K562 (cell line): ENCODE measurements at regions not wholly inside any gene's neighbourhood (a gene's known extent, or its start where the extent isn't known, plus 50 kb on each side); places are given as distances from the start of the nearest gene placed in this dataset.

ENCODE experiments used
- ELF2 ChIP-seq: fragments of 250-450 bp; sonication (Bioruptor Pico); IDR thresholded peaks from 2 replicates; pipeline ENCODE4 v1.5.0; 2021; ENCODE audit warnings: mild to moderate bottlenecking
- FOXA1 ChIP-seq: fragments of 450-650 bp; IDR thresholded peaks from 2 replicates; pipeline ENCODE4 v1.6.1; 2016; ENCODE audit warnings: mild to moderate bottlenecking, borderline replicate concordance
- FOXM1 ChIP-seq, 2 experiments: fragments of 450-650 bp in 1 of 2; sonication (generic) in 1 of 2; formaldehyde crosslinking in 1 of 2; IDR thresholded peaks; 2 replicates each; pipeline versions ENCODE4 v1.6.1 to v1.9.0; 2017 to 2022; ENCODE audit warnings: low read depth in 2 of 2, mild to moderate bottlenecking in 2 of 2, missing genetic modification reagents in 1 of 2, moderate library complexity in 1 of 2
- GABPB1 ChIP-seq: sonication (generic); formaldehyde crosslinking; IDR thresholded peaks from 2 replicates; pipeline ENCODE4 v1.8.0; 2022; ENCODE audit warnings: mild to moderate bottlenecking, missing genetic modification reagents
- PML ChIP-seq: IDR thresholded peaks from 2 replicates; pipeline ENCODE4 v1.6.1; 2012; ENCODE audit warnings: low read length, inconsistent platforms
- RBBP5 ChIP-seq: fragments of 200-600 bp; sonication (generic); IDR thresholded peaks from 2 replicates; pipeline ENCODE4 v1.6.1; 2012; ENCODE audit warnings: borderline replicate concordance, mild to moderate bottlenecking, low read length, control low read depth, inconsistent platforms; ENCODE audit not compliant: insufficient read depth, poor library complexity, severe bottlenecking
- RFX5 ChIP-seq: IDR thresholded peaks from 2 replicates; pipeline ENCODE4 v1.6.1; 2011; ENCODE audit warnings: low read depth, mild to moderate bottlenecking, improper control_type of control experiment, low read length
- RFX7 ChIP-seq: fragments of 250-450 bp; sonication (Bioruptor Pico); IDR thresholded peaks from 2 replicates; pipeline ENCODE4 v1.5.1; 2021; ENCODE audit warnings: mild to moderate bottlenecking
- TCF3 ChIP-seq: sonication (generic); formaldehyde crosslinking; IDR thresholded peaks from 2 replicates; pipeline ENCODE4 v1.4.0; 2020; ENCODE audit warnings: mild to moderate bottlenecking, missing genetic modification reagents
- THRAP3 ChIP-seq: fragments of 450-650 bp; IDR thresholded peaks from 2 replicates; pipeline ENCODE4 v1.6.1; 2016; ENCODE audit warnings: mild to moderate bottlenecking, inconsistent platforms, borderline replicate concordance
- TRIM24 ChIP-seq, 2 experiments: fragments of 450-650 bp; IDR thresholded peaks; 2 replicates each; pipeline ENCODE4 v1.6.1; 2016
- ZFP1 ChIP-seq: fragments of 450-650 bp; formaldehyde crosslinking; IDR thresholded peaks from 2 replicates; pipeline ENCODE4 v1.4.0; 2020; ENCODE audit warnings: mild to moderate bottlenecking, mixed read lengths
- ZNF282 ChIP-seq: sonication (generic); formaldehyde crosslinking; IDR thresholded peaks from 2 replicates; pipeline ENCODE4 v1.8.1; 2023; ENCODE audit warnings: missing genetic modification reagents
- ZNF445 ChIP-seq: fragments of 250-450 bp; sonication (Bioruptor Pico); IDR thresholded peaks from 2 replicates; pipeline ENCODE4 v1.4.0; 2020; ENCODE audit warnings: low read depth, mild to moderate bottlenecking, moderate library complexity
- ZNF77 ChIP-seq: fragments of 250-450 bp; sonication (Bioruptor Pico); IDR thresholded peaks from 2 replicates; pipeline ENCODE4 v1.5.0; 2020
- TF ChIP-seq, protein P1 (sequence below): fragments of 250-450 bp; sonication (Bioruptor Pico); IDR thresholded peaks from 2 replicates; pipeline ENCODE4 v1.5.0; 2021; ENCODE audit warnings: mild to moderate bottlenecking, borderline replicate concordance
- TF ChIP-seq, protein P2 (sequence below): fragments of 450-650 bp; IDR thresholded peaks from 2 replicates; pipeline ENCODE4 v1.6.1; 2017; ENCODE audit warnings: mild to moderate bottlenecking, moderate library complexity
- TF ChIP-seq, protein P3 (sequence below): fragments of 250-450 bp; sonication (Bioruptor Pico); IDR thresholded peaks from 2 replicates; pipeline ENCODE4 v1.9.0; 2021; ENCODE audit warnings: mild to moderate bottlenecking, inconsistent platforms
- TF ChIP-seq, protein P4 (sequence below): fragments of 250-450 bp; sonication (Bioruptor Pico); IDR thresholded peaks from 2 replicates; pipeline ENCODE4 v1.4.0; 2020; ENCODE audit warnings: mild to moderate bottlenecking
- TF ChIP-seq, protein P5 (sequence below): fragments of 450-650 bp; IDR thresholded peaks from 2 replicates; pipeline ENCODE4 v1.6.1; 2016; ENCODE audit warnings: mild to moderate bottlenecking

DNA sequence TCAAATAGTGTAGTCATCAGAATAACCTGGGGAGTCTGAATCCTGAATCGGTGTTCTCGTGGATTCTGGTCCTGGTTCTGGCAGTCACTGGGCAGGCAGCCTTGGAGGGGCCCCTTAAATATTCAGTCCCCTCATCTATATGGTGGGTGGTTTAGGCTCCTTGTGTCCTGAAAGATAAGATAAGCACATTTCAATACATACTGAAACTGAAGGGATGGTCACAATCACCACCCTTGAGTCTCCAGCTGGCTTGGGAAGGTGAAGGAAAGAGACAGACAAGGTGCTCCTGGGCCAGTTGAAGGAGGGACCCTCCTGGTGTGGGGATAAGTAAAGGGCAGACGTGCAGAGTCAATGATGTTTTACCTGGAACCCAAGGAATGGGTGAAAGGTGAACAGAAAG, 146.7 kb downstream of the CXCL12 start (continued):
- no peak for TF ChIP-seq RFX7
- TF ChIP-seq RFX5, result no peak
- peak; percentile 67 for TF ChIP-seq PML
- no peak for TF ChIP-seq ZNF445
- TF ChIP-seq, protein P1, sequence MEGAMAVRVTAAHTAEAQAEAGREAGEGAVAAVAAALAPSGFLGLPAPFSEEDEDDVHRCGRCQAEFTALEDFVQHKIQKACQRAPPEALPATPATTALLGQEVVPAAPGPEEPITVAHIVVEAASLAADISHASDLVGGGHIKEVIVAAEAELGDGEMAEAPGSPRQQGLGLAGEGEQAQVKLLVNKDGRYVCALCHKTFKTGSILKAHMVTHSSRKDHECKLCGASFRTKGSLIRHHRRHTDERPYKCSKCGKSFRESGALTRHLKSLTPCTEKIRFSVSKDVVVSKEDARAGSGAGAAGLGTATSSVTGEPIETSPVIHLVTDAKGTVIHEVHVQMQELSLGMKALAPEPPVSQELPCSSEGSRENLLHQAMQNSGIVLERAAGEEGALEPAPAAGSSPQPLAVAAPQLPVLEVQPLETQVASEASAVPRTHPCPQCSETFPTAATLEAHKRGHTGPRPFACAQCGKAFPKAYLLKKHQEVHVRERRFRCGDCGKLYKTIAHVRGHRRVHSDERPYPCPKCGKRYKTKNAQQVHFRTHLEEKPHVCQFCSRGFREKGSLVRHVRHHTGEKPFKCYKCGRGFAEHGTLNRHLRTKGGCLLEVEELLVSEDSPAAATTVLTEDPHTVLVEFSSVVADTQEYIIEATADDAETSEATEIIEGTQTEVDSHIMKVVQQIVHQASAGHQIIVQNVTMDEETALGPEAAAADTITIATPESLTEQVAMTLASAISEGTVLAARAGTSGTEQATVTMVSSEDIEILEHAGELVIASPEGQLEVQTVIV (CRISPR knock-in tag), result no peak
- no peak for TF ChIP-seq ELF2 (CRISPR knock-in tag)
- 0 out of 4 replicates have a peak, but pooled peaks have one; percentile 22 to 42 for TF ChIP-seq TRIM24 (IDR thresholded peaks at IDR 0.05)
- TF ChIP-seq, protein P2, sequence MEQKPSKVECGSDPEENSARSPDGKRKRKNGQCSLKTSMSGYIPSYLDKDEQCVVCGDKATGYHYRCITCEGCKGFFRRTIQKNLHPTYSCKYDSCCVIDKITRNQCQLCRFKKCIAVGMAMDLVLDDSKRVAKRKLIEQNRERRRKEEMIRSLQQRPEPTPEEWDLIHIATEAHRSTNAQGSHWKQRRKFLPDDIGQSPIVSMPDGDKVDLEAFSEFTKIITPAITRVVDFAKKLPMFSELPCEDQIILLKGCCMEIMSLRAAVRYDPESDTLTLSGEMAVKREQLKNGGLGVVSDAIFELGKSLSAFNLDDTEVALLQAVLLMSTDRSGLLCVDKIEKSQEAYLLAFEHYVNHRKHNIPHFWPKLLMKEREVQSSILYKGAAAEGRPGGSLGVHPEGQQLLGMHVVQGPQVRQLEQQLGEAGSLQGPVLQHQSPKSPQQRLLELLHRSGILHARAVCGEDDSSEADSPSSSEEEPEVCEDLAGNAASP, result no peak
- no peak for TF ChIP-seq RBBP5
- TF ChIP-seq, protein P3, sequence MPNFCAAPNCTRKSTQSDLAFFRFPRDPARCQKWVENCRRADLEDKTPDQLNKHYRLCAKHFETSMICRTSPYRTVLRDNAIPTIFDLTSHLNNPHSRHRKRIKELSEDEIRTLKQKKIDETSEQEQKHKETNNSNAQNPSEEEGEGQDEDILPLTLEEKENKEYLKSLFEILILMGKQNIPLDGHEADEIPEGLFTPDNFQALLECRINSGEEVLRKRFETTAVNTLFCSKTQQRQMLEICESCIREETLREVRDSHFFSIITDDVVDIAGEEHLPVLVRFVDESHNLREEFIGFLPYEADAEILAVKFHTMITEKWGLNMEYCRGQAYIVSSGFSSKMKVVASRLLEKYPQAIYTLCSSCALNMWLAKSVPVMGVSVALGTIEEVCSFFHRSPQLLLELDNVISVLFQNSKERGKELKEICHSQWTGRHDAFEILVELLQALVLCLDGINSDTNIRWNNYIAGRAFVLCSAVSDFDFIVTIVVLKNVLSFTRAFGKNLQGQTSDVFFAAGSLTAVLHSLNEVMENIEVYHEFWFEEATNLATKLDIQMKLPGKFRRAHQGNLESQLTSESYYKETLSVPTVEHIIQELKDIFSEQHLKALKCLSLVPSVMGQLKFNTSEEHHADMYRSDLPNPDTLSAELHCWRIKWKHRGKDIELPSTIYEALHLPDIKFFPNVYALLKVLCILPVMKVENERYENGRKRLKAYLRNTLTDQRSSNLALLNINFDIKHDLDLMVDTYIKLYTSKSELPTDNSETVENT (CRISPR knock-in tag), result no peak
- TF ChIP-seq THRAP3, result no peak
- TF ChIP-seq, protein P4, sequence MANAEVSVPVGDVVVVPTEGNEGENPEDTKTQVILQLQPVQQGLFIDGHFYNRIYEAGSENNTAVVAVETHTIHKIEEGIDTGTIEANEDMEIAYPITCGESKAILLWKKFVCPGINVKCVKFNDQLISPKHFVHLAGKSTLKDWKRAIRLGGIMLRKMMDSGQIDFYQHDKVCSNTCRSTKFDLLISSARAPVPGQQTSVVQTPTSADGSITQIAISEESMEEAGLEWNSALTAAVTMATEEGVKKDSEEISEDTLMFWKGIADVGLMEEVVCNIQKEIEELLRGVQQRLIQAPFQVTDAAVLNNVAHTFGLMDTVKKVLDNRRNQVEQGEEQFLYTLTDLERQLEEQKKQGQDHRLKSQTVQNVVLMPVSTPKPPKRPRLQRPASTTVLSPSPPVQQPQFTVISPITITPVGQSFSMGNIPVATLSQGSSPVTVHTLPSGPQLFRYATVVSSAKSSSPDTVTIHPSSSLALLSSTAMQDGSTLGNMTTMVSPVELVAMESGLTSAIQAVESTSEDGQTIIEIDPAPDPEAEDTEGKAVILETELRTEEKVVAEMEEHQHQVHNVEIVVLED, result no peak
- TF ChIP-seq TCF3 (CRISPR knock-in tag), result no peak
- TF ChIP-seq FOXM1 (IDR thresholded peaks at IDR 0.05; ENCODE audit: low read depth), result peak; percentile 19; the same call in 1 of the 2 replicates
- TF ChIP-seq FOXM1 (CRISPR knock-in tag; IDR thresholded peaks at IDR 0.05; ENCODE audit: low read depth), result no peak
- no peak for TF ChIP-seq ZNF282 (CRISPR knock-in tag)
- no peak for TF ChIP-seq ZFP1
- no peak for TF ChIP-seq FOXA1
- TF ChIP-seq, protein P5, sequence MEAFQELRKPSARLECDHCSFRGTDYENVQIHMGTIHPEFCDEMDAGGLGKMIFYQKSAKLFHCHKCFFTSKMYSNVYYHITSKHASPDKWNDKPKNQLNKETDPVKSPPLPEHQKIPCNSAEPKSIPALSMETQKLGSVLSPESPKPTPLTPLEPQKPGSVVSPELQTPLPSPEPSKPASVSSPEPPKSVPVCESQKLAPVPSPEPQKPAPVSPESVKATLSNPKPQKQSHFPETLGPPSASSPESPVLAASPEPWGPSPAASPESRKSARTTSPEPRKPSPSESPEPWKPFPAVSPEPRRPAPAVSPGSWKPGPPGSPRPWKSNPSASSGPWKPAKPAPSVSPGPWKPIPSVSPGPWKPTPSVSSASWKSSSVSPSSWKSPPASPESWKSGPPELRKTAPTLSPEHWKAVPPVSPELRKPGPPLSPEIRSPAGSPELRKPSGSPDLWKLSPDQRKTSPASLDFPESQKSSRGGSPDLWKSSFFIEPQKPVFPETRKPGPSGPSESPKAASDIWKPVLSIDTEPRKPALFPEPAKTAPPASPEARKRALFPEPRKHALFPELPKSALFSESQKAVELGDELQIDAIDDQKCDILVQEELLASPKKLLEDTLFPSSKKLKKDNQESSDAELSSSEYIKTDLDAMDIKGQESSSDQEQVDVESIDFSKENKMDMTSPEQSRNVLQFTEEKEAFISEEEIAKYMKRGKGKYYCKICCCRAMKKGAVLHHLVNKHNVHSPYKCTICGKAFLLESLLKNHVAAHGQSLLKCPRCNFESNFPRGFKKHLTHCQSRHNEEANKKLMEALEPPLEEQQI, result no peak
- TF ChIP-seq GABPB1 (CRISPR knock-in tag), result no peak
- TF ChIP-seq ZNF77 (CRISPR knock-in tag), result no peak
